GM19452 (cell line): ENCODE measurements at regions not wholly inside any gene's neighbourhood (a gene's known extent, or its start where the extent isn't known, plus 50 kb on each side); places are given as distances from the start of the nearest gene placed in this dataset.

ENCODE experiments used
- ATAC-seq: cut with Tn5 transposase; IDR thresholded peaks from one replicate; pipeline ENCODE4 v1.9.1; 2021; ENCODE audit not compliant: unreplicated experiment

DNA sequence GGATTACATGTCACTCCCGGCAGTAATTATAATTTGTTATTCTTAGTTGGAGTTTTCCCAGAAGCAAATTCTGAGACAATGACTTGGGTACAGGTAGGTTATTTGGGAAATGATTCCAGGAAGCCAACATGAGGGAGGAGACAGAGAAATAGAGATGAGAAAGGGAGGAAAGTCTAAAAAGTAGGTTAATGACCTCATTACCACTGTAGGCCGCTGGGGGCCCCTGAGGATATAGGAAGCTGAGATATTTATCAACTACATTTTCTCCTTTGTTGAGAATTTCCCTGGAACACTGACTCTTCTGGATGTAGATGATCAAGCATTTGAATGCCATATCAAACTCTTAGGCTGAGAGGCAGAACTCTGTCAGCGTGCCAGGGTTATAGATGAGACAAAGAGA, 284.3 kb downstream of the ICOS start:
- ATAC-seq = no peak

DNA sequence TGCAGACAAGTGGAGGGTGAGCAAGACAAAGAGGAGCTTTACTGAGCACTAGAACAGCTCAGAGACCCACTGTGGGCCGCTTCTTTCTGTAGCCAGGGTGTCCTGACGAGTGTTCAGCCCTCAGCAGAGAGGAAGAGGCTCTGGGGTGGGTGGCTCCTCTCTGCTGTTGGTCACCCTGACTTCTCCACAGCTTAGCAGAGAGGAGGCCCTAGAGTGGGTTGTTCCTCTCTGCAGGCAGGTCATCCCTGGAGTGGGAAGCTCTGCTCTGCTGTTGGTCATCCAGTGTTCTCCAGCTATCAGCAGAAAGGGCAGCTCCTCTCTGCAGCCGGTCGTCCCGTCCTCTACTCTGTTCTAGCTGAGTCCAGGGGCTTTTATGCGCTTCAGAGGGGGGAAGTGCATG, 286.5 kb downstream of the ICOS start:
- no peak for ATAC-seq

DNA sequence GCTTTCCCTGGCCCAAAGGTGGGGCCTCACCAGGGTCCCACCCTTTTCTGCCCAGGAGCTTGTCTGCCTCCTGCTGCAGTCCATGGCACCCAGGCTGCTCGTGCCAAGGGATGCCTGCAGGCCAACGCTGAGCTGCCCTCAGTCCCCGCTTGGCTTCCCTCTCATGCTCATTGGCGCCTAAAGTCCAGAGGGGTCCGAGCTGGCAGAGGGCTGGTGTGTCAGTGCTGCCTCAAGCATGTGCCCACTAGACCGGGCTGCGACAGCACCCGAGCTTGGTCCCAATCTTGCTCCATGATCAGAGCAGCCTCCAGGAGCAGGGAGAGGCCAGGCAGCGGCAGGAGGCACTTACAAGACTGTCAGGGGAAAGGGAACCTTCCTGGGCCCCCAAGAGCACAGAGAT, 287.0 kb downstream of the ICOS start:
- ATAC-seq = no peak

DNA sequence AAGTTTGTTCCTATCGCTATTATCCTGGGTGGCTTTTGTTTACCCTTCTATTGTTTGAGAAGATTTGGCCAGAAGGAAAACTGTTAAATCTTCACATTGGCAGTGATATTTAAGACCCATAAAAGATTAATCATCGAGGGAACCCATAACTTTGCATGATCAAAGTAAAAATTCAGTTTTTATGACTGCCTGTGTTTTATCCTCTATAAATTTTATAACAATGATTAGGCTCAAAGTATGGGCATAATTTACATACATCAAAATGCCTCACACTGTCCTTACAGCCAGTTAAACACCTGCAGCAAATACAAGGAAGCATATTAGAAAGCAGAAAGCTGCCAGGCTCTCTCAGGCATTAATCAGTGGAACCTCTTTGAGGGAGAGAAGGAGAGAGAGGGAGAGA, 289.1 kb downstream of the ICOS start:
- no peak for ATAC-seq

DNA sequence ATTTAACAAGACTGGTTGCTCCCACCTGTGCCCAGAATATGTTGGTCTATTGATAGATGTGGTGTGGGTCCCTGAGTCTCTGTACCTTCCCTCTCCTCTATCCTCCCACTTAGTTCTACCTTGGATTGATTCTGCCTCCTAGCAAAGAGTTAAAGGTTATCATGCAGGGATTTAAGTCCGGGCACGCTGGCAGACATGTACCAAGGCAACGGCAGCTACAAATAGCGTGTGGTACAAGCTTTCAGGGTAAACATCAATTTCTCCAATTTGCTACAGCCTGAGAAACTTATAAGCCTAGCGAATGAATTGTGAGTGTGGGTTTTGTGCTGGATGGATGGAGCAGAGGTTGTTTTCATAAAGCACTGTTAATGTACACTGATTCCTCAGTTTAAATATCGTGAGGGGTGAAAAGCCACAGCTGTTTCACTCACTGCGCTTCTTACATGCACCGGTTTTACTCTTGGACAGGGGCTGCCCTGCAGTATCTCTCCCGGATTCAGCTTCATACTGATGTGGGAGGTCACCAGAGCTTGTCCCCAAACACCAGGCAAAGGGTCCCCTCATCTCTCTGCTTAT, 289.8 kb downstream of the ICOS start:
- no peak for ATAC-seq

DNA sequence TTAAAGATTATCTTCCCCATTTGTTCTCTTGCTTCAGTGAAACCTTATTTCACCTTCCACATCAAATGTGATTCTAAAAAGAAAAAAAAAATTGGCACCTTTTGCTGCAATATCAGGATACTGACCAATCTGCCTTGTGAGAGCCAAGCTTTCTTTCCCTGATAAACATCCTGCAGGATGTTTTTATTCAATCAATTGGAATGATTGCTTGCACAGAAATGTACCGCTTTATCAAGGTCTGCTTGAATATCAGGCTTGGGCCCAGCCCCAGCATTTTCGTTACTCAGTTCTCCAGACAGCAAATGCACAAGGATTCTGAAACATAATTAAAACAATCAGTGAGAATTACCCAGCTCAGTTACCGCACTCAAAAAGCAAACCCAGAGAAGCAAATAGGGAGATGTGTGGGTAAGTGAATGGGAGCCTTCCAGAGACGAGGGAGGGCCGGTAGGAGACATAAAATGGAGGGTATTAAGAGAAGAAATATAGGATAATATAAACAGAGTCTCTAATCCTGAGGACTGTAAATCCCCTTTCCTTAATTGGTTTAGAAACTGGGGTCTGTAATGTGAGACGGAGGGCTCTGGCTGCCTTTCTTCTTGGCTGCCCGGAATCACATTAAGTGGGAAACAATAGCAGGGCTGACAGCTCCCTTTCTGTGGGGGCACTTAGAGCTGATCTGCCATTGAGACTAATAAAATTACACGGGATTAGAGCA, 291.8 kb downstream of the ICOS start:
- no peak for ATAC-seq

DNA sequence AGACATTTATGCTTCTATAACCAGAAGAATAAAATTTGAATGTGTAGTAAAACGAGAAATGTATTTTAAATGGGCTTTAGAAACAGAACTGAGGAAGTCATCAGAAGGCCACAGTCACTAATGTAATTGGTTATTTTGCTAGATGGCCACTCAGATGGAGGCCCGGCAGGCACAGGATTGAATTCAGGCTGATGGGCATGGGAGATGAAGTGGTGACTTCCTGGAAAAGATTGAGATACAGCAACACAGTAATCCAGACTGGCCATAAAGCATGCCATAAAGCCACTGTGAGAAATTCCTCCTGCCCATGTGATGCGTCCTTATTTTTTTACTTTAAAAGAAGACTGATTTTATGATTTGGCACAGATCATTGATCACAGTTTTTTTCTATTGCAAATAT, 297.7 kb downstream of the ICOS start:
- no peak for ATAC-seq

DNA sequence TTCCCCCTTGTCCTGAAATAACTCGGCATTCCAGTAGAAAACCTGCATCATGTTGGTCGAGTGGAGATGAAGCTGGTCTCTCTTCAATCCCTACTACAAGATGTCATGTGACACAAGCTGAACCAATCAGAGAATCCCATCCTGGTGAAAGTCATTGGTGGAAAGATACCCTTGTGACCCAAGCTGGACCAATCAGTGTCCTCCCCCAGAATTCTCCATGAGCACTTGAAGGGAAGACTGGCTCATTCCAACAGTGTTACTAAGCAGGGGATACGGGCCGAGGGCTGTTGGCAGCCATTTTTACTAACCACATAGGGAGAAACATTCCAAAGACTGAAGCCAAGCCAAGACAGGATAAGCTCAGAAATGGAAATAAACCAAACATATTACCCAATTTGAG, 298.3 kb downstream of the ICOS start:
- no peak for ATAC-seq

DNA sequence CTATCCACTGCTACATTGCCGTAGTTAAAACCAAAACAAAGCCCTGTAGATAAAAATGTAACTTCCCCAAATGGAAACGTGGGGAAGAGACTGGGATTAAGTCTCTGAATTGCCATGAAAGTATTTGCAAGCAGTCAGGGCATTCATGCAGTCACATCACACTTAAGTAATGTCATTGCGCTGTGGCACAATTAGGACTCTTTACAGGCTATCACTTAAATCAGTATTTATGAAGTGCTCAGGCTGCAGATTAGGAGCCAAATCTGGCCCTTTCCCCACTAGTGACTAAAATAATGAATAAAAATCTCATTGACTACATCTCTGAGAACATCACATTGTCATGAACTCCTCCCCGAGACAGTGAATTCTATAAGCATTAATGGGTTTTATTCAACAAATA, 300.9 kb downstream of the ICOS start:
- no peak for ATAC-seq

DNA sequence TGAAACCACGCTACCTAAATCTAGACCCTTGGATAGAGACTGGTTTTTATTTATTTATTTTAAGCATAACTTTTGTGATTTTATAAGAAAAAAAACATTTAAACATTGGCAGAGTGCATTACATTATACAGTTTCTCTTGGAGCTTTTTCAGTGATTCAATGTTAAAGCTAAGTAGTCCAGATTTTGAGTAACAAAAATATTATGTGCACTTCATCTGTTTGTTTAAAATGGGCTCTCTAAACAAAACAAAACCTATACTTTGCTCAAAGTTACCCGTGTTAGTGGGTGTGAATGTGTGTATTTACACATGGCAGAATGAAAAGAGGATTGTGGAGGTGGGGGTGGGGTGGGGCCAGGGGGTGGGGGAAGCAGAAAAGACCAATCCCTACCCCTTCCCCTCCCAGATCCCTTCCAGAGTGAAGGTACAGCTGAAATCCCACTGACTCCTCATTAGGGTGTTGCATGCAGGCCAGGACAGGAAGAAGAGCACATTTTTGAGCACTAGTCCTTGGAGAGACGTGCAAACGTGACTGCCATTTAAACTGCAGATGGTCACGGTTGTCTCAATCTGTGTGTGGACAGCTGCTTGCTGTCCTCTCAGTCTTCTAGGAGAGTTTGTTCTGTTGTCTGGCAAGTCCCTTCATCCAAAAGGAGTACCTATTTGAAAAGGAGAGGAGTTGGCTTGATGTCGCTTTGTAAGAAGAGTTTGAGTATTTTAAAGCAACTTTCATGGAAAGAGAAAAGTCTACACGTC, 303.0 kb downstream of the ICOS start:
- no peak for ATAC-seq

DNA sequence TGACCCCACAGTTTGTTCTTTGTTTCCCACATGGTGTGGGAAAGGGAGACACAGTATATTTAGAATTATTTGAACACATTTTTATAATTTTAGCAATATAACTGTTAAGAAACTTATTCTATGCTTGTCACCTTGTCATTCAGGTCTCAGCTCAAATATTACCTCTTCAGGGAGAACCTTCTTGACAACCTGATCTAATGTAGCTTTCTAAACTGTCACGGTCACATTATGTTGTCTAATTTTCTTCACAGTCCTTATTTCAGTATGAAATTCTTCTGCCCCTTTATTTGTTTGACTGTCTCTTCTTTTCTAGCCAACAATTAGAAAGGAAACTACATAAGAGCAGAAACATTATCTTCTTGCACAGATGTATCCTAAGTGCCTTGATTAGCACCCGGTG, 304.3 kb upstream of the PARD3B start:
- no peak for ATAC-seq

DNA sequence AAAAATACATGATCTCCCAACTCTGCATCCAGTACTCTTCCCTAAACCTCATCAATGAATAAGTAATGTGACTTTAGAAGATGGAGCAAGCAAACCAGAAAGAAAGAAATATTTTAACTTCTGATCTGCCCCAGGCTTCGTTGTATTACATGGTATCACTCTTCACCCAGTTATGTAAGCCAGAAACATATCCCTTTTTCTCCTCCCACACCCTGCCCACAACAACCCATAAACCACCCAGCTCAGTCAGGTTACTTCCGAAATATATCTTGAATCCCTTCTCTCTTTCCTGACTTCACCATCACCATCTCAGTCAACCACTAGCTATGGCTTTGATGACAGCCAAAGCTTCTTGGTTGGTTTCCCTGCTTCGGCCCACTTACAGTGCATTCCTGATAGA, 295.8 kb upstream of the PARD3B start:
- ATAC-seq = no peak

DNA sequence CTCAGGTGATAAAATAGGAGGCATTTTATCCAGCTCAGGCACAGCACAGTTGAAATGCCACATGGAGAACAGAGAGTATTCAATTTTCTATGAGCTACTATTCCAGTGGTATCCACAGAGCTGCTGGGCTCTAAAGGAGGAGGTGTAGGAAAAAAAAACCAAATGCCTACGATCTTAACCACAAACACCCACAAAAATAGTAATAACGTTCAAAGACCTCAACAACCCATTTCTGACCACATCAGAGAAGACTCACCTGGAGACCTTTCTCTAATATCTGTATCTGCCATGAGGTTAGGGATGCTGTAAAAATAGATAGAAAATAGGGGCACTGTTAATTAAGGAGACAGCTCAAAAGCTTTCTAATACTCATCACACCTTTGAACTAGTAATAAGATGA, 294.6 kb upstream of the PARD3B start:
- no peak for ATAC-seq

DNA sequence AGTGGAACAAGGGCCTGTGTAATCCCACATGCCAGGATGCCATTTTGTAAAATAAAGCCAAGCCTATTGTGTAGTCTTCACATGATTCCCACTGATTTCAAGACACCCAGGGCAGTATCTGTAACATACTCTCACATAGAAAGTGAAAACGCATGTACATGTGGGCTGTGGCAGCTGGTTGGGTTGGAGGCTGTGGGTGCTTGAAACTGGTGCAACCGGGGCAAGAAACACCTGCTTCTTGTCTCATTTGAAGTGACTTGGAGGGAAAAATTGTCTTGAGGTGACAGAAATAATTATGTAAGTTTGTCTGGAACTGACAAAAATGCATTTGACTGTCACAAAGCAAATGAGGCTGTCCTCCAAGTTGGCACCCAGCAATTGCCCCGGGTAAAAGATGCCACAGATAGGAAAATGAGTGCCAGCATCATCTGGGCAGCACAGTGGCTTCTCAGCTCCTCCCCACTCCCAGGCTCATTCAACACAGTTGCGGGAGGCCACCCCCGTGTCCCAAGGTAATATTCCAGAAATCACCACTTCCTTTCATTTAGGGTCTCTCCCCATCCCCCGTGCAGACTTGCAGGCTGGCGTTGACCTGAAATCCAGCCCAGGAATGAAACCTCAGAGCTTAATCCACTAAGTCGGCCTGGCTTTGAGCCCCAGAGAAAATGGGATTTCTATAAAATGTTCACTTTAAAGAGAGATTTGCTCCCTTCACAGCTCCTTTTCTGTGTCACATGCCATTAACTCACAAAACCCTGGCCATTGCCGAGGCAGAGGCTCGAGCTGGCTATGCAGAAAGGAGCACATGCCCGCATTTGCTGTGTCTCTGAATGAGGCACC, 293.9 kb upstream of the PARD3B start:
- ATAC-seq = no peak

DNA sequence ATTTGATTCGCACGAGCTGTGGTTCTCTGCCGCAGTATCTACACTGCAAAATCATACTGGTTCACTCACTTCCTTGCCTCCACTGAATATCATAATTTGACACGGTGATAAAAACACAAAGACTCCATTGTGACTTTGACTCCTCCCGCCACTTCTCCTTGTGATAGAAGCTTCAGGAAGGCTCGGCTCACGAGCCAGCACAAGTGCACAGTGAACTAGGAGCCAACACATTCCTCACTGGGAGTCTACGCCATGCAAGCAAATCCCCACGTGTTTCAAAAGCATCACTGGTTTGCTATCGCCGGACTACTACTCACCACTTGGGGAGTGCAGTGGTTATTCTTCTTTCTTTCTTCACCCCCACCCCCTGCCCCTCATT, 293.3 kb upstream of the PARD3B start:
- ATAC-seq = no peak

DNA sequence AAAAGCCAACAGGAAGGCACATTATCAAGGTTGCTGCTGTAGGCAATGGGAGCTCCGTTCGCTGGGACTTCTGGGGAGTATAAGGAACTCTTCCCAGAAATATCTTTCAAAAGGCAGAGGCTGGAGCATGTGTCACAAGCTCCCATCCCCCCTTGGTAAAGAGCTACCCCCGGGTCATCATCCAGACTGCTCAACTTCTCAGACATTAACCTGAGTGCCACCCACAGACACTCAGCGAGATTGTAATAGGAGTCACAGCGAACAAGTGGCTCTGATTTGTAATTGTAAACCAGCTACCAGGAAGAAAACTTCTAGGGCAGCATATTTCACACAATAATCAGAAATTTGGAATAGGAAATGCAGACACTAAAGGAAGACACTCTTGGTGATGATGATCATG, 290.2 kb upstream of the PARD3B start:
- no peak for ATAC-seq

DNA sequence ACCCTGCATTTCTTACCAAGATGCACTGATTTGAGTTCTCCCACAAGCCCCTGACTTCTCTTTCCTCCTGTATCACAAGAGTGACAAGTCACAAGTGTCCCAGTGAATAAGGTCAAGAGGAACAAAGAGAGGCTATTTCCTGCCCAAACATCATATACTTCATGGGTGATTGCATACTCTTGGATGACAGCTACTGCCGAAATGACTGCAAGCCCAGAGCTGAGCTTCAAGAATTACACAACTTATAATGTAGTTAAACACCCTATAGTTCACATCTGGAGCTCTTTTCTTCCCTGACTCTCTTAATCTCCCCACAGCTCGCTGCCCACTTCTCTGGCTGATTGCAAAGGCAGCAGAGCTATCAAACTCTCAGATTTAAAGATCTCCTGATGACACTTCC, 289.7 kb upstream of the PARD3B start:
- ATAC-seq = no peak

DNA sequence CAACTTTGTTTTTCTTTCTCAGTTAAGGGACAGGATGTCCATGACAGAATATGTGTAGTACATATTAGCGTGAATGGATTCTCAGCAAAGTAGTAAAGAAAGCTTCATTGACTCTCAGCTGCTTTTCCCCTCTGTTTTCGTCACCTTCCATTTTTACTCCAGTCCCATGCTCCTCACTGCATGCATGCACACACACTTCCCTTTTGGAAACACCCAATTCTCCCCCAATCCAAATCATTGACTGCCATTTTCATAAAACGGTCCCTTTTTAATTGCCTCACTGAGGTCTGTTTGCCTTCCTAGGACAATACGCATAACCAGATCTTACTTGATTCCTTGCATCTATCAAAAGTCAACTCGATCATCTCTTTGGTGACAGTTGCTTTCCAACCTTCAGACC, 287.5 kb upstream of the PARD3B start:
- ATAC-seq = no peak

DNA sequence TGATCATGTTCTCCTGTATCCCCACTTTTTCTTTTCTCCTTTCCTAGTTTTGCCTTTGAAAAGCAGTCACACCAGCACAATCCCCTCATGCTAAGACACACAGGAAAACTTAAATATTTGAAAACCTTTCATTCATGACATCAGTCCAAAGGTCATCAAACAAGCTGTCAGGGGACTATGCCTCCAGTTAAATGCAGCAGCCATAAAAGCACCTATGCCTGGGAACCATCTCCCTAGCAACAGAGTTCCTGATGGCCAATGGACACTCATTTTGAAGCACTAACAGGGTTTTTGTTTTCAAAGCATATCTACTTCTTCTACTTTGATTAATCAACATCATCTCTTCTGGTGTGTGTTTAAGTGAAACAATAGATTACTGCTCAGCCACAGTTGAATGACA, 286.4 kb upstream of the PARD3B start:
- no peak for ATAC-seq

DNA sequence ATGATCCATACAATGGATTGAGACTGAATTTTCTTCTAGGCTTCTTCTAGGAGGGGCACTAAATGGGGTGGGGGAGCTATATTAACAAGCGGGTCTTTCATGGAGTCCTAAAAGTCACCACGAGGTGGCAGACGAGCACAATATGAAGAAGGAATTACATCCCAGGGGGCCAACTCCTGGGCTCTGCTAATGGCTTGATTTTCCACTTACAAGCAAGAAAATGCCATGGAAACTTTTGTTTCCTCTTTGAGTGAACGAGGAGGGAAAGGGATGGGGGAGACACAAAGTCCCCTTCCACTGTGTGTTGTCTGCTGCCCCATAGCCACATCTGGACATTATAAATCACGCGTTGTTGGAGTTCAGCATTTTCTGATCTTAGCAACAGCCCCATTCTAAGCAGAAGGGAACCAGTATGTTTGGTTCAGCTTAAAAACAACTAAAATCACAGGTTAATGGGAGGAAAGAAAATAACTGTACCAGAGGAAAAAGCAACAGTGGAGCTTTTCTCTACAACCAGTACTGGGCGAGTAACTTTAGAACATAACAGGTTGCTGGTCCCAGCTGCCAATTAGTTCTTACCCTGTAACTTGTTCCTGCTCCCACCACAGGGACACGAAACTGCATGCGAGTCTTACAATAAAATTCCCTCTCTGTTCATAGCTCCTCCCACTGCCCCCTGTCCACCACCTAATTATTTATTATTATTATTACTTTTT, 285.0 kb upstream of the PARD3B start:
- ATAC-seq = no peak

DNA sequence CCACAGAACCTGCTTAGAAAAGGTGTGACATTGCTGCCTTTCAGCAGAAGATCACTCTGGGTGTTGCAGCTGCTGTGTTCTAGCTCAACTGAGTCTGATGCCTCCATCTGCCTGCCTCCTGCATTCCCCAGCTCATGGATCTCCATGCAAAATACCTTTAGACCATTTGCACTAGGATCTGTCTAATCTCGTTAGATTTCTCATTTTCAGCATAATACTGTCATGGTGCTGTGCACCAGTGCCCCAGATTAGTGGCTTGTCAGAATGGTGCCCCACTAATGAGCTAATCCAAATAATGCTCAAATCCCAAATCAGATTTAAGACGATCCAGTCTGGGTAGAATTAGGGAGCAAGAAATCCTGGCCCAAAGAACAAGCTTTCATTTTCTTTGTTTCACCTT, 284.4 kb upstream of the PARD3B start:
- ATAC-seq = no peak
